Breast epithelium (tissue), 3 donors: ENCODE measurements at regions not wholly inside any gene's neighbourhood (a gene's known extent, or its start where the extent isn't known, plus 50 kb on each side); places are given as distances from the start of the nearest gene placed in this dataset.
"Not testable (repeated sequence)": the region's sequence is repeated elsewhere in the genome, so short reads cannot be mapped to it uniquely, and the experiment has no call there.

Experiments used
- CTCF ChIP-seq, 3 donors: fragments of 450-650 bp; IDR thresholded peaks; one replicate each; pipeline ENCODE4 v1.5.1; 2016 to 2017; ENCODE audit warnings: antibody characterized with exemption in 3 of 3, mild to moderate bottlenecking in 3 of 3, moderate library complexity in 3 of 3
- POLR2A ChIP-seq: fragments of 450-650 bp; IDR thresholded peaks from one replicate; pipeline ENCODE4 v1.6.1; 2016; ENCODE audit warnings: antibody characterized with exemption, mild to moderate bottlenecking, moderate library complexity
- POLR2AphosphoS5 ChIP-seq, 3 donors: sonication (generic); formaldehyde crosslinking; IDR thresholded peaks; one replicate each; pipeline ENCODE4 v1.6.1; 2017; ENCODE audit warnings: antibody characterized with exemption in 3 of 3

- not testable (repeated sequence) for TF ChIP-seq POLR2A; CTCF (IDR thresholded peaks at IDR 0.05); POLR2AphosphoS5 (IDR thresholded peaks at IDR 0.05)
These were observed 462.3 kb downstream of the C12orf50 start for GRCh38 chr12:87566918-87567317.
